ENCODE measurements at regions not wholly inside any gene's neighbourhood (a gene's known extent, or its start where the extent isn't known, plus 50 kb on each side); places are given as distances from the start of the nearest gene placed in this dataset.

DNA sequence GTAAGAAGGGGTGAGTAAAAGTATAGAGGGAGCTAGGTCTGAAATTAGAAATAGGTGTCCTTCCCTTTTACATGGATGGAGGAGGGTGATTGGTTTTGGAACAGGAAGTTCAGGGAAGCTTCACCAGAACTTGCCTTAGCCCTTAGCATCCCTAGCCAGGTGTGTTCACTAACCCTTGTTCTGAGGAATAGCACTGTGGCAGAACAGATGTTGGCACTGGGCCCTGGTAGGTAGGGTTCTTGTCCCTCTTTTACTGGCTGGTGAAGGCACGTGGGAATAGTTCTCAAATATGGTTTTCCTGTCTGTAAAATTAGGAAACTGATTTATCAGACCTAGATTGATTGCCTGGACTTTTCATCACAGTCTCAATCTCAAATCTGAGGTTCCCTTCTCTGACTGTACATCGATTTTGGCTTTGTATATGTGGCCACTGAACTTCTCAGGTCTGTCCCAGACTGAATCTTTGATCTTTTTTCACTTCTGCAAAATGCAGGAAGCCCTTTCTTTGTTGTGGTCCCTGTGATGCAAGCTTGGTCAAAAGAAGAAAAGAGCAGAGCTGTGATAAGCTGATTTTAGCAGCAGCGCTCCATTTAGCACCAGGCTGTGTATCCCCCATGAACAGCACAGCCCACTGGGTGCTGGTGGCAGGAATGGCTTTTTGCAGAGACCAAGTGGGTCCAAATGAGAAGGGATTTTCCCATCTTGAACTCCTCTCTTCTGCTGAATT lies 86.2 kb upstream of the HTR2A start:
- peaks cover 6% of the 10 kb centered on the region; the same call in 1 of the 2 replicates for H3F3A ChIP-seq (ENCODE audit: insufficient read depth, low read depth)
- no peak overlapping the region for H2AFZ ChIP-seq
- H3K9me3 ChIP-seq (ENCODE audit: insufficient read depth, low read depth), result peaks cover 3% of the 10 kb centered on the region; the same call in 1 of the 2 replicates
- no peak overlapping the region for H3K4me2 ChIP-seq
- peaks cover 11% of the 10 kb centered on the region; the same call in 1 of the 2 replicates for H3K4me1 ChIP-seq (replicated peaks; ENCODE audit: insufficient read depth)
- DNase-seq, result no peak
- H3K4me3 ChIP-seq, result no peak overlapping the region
- no peaks in the 10 kb centered on the region for H3K9me2 ChIP-seq (ENCODE audit: insufficient read depth)
- no peak for TF ChIP-seq CTCF (conservative IDR thresholded peaks at IDR 0.05)
- no peak for TF ChIP-seq EZH2 (IDR thresholded peaks at IDR 0.05; ENCODE audit: low read depth)
- BruUV-seq (replicated peaks), result no TSS peak
- intact Hi-C loops (cut with micrococcal nuclease; ENCODE audit: unreplicated experiment), result no loop called here
- H3K36me3 ChIP-seq (ENCODE audit: low read depth), result no peaks in the 10 kb centered on the region
- H4K20me1 ChIP-seq (ENCODE audit: insufficient read depth), result no peaks in the 10 kb centered on the region
- ChIA-PET POLR2A (ENCODE audit: unreplicated experiment) (no interaction called here), CTCF (no interaction called here)
- no peaks in the 10 kb centered on the region for H3K27me3 ChIP-seq (ENCODE audit: insufficient read depth, low read depth)
- H3K79me2 ChIP-seq (ENCODE audit: low read depth), result no peaks in the 10 kb centered on the region
- no peak overlapping the region for H3K27ac ChIP-seq

DNA sequence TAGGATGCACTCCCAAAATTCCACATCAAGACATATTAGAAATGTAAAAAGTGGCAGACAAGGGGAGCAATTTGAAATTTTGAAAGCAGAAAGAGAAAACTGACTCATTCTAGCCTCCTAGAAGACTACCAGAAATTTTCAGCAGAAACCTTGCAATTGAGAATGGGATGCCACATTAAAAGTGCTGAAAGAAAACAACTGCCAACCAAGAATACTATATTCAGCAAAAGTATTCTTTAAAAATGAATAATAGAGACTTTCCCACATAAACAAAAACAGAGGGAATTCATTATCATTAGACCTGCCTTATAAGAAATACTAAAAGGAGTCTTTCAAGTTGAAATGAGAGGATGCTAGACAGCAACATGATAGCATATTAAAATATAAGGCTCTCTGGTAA lies 78.3 kb upstream of the HTR2A start:
- no peak overlapping the region for H3K27ac ChIP-seq
- no peaks in the 10 kb centered on the region for H3K79me2 ChIP-seq (ENCODE audit: low read depth)
- H3K27me3 ChIP-seq (ENCODE audit: insufficient read depth, low read depth), result no peaks in the 10 kb centered on the region
- no peaks in the 10 kb centered on the region for H3K4me1 ChIP-seq (replicated peaks; ENCODE audit: insufficient read depth)
- H3F3A ChIP-seq (ENCODE audit: insufficient read depth, low read depth), result no peaks in the 10 kb centered on the region
- no peaks in the 10 kb centered on the region for H3K9me3 ChIP-seq (ENCODE audit: insufficient read depth, low read depth)
- no peaks in the 10 kb centered on the region for H4K20me1 ChIP-seq (ENCODE audit: insufficient read depth)
- no peaks in the 10 kb centered on the region; the same call in 1 of the 2 replicates for H3K9me2 ChIP-seq (ENCODE audit: insufficient read depth)
- CTCF ChIA-PET, result no interaction called here
- TF ChIP-seq EZH2 (IDR thresholded peaks at IDR 0.05; ENCODE audit: low read depth), result no peak
- BruUV-seq (replicated peaks), result no TSS peak
- POLR2A ChIA-PET (ENCODE audit: unreplicated experiment), result no interaction called here
- intact Hi-C loops (cut with micrococcal nuclease; ENCODE audit: unreplicated experiment), result loop anchor here (10.0 kb wide), 2 partner anchors 80 to 240 kb away; partner anchors contain the start of gene HTR2A
- no peaks in the 10 kb centered on the region for H3K36me3 ChIP-seq (ENCODE audit: low read depth)
- H2AFZ ChIP-seq, result no peak overlapping the region
- no peak for DNase-seq
- H3K4me2 ChIP-seq, result no peak overlapping the region
- H3K4me3 ChIP-seq, result no peak overlapping the region

GRCh38 chr13:46968450-46968849 lies 71.6 kb upstream of the HTR2A start:
- BruUV-seq (replicated peaks), result no TSS peak
- H3K9me3 ChIP-seq (ENCODE audit: insufficient read depth, low read depth), result no peaks in the 10 kb centered on the region
- H3K27ac ChIP-seq, result no peak overlapping the region
- H3K79me2 ChIP-seq (ENCODE audit: low read depth), result no peaks in the 10 kb centered on the region
- POLR2A ChIA-PET (ENCODE audit: unreplicated experiment), result no interaction called here
- H3K4me2 ChIP-seq, result no peak overlapping the region
- no peaks in the 10 kb centered on the region for H3K9me2 ChIP-seq (ENCODE audit: insufficient read depth)
- H4K20me1 ChIP-seq (ENCODE audit: insufficient read depth), result no peaks in the 10 kb centered on the region
- no peak for TF ChIP-seq CTCF (conservative IDR thresholded peaks at IDR 0.05)
- no peak for TF ChIP-seq EZH2 (IDR thresholded peaks at IDR 0.05; ENCODE audit: low read depth)
- CTCF ChIA-PET, result no interaction called here
- no peaks in the 10 kb centered on the region for H3K4me1 ChIP-seq (replicated peaks; ENCODE audit: insufficient read depth)
- no peak for DNase-seq
- no peak overlapping the region for H2AFZ ChIP-seq
- H3K4me3 ChIP-seq, result no peak overlapping the region
- intact Hi-C loops (cut with micrococcal nuclease; ENCODE audit: unreplicated experiment), result no loop called here
- H3F3A ChIP-seq (ENCODE audit: insufficient read depth, low read depth), result no peaks in the 10 kb centered on the region
- H3K27me3 ChIP-seq (ENCODE audit: insufficient read depth, low read depth), result no peaks in the 10 kb centered on the region
- H3K36me3 ChIP-seq (ENCODE audit: low read depth), result no peaks in the 10 kb centered on the region

All from PC-9 (cell line).